ENCODE measurements at regions not wholly inside any gene's neighbourhood (a gene's known extent, or its start where the extent isn't known, plus 50 kb on each side); places are given as distances from the start of the nearest gene placed in this dataset.

- DNase-seq = no peak
Observed at GRCh38 chr13:67377919-67378318, 147.8 kb upstream of the PCDH9 start.

- DNase-seq = no peak
Observed at GRCh38 chr13:67374391-67374790, 144.3 kb upstream of the PCDH9 start.

GRCh38 chr13:67372868-67373464 lies 142.8 kb upstream of the PCDH9 start:
- DNase-seq = no peak

GRCh38 chr13:67369895-67370660 lies 139.9 kb upstream of the PCDH9 start:
- no peak for DNase-seq

GRCh38 chr13:67367399-67367798 lies 137.3 kb upstream of the PCDH9 start:
- DNase-seq = no peak

DNA sequence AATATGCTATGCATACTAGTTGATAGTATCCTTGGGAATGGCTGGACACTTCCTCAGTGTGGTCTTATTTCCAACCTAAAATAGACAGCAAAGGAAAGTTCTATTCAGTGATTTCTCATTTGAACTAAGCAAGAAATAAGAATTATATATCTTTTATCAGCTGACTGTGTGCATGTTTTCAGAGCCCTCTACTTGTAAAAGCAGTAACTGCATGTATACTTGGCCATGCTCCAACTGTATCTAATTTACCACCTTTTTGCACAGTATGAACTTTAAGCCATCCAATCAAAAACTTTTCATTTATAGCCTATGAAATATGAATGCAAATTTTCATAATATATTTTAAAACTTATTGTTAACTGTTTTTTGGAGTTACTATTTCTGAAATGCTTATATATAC lies 136.4 kb upstream of the PCDH9 start:
- no peak for DNase-seq

GRCh38 chr13:67355812-67356476 lies 125.8 kb upstream of the PCDH9 start:
- no peak for DNase-seq

DNA sequence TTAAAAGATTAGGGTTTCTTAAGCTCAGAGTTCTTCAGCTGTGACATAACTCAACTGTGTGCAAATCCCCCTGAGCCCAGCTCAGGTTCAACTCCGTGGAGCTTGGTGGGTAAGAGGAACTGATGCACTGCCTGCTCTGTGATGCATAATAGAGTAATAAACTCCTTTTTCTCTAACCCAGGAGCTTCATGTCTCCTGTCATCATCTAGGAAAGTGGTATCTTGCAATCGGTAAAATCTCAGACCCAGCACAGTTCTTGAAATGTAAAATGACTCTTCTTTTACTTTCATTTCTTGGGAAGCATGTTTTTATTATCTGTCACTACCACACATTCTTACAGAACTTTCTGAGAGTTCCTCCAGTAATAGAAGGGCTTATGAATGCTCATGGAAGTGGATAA lies 123.8 kb upstream of the PCDH9 start:
- DNase-seq = no peak

GRCh38 chr13:67353031-67353430 lies 122.9 kb upstream of the PCDH9 start:
- no peak for DNase-seq

DNA sequence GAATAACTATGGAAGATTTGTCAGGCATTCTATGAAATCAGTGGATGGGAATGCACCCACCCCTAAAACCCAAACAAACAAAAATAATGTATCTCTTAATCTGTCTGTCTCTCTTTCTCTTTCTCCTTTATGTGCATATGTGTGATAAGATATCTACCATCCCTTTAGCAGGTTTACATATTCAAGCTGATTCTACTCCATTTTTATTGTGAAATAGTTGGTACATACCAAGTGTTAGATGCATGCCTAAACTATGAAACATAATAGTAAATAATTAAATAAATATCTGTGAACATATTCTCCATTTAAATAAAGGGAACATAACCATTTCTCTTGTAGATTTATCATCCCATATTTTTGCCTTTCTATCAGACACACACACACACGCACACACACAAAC lies 121.8 kb upstream of the PCDH9 start:
- DNase-seq = no peak

GRCh38 chr13:67351114-67351513 lies 121.0 kb upstream of the PCDH9 start:
- no peak for DNase-seq

DNA sequence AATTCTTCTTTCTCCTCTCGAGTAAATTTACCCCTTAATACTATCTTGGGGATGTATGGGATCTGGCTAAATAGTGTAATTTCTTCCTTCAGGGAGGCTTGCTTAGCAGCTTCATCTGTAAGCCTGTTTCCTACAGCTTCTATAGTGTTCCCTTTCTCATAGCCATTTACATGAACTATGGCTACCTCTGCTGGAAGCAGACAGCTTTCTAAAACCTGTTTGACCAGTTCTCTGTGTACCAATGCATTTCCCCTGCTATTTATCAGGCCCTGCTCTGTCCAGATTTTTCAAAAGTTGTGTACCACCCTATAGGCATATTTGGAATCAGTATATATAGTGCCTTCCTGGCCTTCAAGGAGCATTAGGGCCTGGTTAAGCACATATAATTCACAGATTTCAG lies 113.6 kb upstream of the PCDH9 start:
- no peak for DNase-seq

DNA sequence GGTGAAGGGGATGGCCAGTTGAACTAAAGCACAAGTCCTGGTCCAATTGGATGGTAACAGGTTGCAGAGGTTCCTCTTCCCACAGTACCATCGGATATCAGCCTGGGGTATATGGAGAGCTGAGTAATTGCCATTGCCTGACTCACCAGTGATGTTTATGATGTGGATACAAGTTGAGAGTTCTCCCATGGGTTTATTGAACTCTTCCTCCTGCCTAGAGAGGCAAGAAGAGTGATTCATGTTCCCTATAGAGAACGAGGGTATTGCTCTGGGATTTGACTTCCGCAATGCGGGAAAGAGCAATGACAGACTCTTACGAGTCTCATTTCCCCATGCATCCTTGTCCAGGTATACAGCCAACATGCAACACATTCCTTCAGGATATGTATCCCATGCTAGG lies 111.3 kb upstream of the PCDH9 start:
- DNase-seq = no peak

DNA sequence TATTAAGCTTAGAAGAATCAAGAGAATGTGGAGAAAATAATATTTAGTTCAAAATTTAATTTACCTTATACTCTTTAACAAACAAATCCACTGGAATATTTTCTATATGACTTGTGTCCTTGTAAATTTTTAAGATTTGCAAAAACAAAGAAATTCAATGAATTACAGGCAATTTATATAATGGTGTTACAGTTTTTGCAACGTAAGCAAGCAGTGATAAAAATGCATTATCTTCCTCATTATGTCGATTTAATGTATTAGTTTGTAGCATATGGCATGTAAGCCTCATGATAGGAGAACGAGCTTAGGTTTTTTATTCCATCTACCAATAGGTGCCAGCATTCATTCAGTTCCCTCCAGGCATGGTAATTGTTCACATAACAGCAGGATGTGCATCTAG lies 100.0 kb upstream of the PCDH9 start:
- DNase-seq = no peak

DNA sequence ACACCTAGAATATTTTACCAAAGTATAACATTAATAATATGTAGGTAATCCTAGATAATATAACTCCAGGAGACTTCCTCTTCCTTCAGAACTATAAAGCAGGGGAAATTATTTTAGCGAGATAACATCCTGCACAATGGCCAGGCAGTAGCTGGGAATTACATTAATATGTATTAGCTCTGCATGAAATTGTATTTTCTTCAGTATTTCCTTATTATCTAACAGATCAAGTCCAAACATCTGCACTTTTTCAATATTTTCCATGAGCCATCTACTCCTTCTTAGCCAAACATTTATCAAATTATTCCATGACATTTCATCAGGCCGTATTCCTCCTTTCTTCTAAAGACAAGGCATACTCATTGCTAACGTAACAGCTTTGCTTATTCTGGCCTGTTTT lies 98.8 kb upstream of the PCDH9 start:
- no peak for DNase-seq

GRCh38 chr13:67318860-67319259 lies 88.7 kb upstream of the PCDH9 start:
- DNase-seq = no peak

DNA sequence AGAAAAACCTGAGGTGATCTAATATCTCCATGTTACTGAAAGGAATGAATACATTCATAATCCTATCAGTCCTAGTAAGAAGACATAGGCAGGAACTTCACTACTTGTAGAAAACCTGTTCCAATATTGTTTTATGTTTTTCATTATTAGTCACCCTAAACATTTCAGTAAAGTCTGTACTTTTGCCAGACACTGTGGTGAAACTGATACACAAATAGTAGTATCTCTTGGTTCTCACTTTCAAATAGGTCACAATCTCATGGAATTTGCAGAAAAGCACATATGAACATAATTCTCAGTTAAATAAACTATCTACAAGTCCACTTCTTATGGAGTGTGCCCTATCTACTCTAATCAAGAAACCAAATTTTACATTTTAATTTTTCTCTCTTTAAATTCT lies 88.3 kb upstream of the PCDH9 start:
- DNase-seq = no peak

GRCh38 chr13:67314405-67314804 lies 84.3 kb upstream of the PCDH9 start:
- DNase-seq = no peak

- DNase-seq = no peak
Observed at GRCh38 chr13:67308004-67308772, 78.1 kb upstream of the PCDH9 start.

- DNase-seq = no peak
Observed at GRCh38 chr13:67306742-67307141, 76.6 kb upstream of the PCDH9 start.

DNA sequence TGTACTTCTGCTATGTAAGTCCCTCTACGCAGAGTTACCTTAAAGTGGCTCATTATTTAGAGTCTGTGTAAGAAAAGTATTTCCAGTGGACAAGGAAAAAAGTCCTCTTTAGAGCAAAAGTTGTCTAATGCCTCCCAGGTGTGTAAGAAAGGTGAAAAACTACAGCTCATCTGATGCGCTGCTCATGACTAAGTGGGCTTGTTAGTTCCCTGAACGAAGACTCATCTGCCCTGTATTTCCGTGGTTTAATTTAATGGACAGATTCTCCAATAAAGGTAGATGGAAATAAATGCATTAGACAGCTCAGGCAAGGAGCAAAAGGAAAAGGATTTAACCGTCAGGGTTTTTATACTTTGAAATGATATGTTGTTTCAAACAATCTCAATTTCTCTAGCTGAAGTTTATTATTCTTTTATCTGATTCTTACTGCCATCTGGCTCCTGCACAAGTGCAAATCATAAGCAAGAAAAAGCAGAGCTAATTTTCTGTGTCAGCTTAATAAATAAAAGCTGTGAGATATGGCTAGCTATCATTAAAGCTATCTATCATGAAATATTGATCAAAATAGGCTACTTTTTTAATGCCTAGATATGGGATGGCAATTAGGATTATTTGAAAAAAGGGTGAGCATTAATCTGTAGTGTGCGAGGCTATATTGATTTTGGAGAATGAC lies 73.7 kb upstream of the PCDH9 start:
- no peak for DNase-seq

GRCh38 chr13:67299751-67300150 lies 69.6 kb upstream of the PCDH9 start:
- DNase-seq = no peak

- no peak for DNase-seq
Observed at GRCh38 chr13:67299072-67299635, 69.0 kb upstream of the PCDH9 start.
